Gastrocnemius medialis (tissue), 4 donors: ENCODE measurements at regions not wholly inside any gene's neighbourhood (a gene's known extent, or its start where the extent isn't known, plus 50 kb on each side); places are given as distances from the start of the nearest gene placed in this dataset.

Experiments used
- POLR2A ChIP-seq, 2 donors: fragments of 450-650 bp; IDR thresholded peaks; one replicate each; pipeline ENCODE4 v1.6.1; 2017; ENCODE audit warnings: antibody characterized with exemption in 2 of 2, mild to moderate bottlenecking in 2 of 2, moderate library complexity in 2 of 2
- TF ChIP-seq, protein P1 (sequence below), 5 experiments: fragments of 450-650 bp in 3 of 5; fragments of 200-600 bp in 2 of 5; sonication (generic) in 2 of 5; IDR thresholded peaks in 4 of 5; conservative IDR thresholded peaks in 1 of 5; 1 replicate in 4 of 5; 2 replicates in 1 of 5; pipeline ENCODE4 v1.5.1; 2016 to 2019; ENCODE audit warnings: antibody characterized with exemption in 5 of 5, mild to moderate bottlenecking in 3 of 5, moderate library complexity in 3 of 5

- TF ChIP-seq, protein P1, sequence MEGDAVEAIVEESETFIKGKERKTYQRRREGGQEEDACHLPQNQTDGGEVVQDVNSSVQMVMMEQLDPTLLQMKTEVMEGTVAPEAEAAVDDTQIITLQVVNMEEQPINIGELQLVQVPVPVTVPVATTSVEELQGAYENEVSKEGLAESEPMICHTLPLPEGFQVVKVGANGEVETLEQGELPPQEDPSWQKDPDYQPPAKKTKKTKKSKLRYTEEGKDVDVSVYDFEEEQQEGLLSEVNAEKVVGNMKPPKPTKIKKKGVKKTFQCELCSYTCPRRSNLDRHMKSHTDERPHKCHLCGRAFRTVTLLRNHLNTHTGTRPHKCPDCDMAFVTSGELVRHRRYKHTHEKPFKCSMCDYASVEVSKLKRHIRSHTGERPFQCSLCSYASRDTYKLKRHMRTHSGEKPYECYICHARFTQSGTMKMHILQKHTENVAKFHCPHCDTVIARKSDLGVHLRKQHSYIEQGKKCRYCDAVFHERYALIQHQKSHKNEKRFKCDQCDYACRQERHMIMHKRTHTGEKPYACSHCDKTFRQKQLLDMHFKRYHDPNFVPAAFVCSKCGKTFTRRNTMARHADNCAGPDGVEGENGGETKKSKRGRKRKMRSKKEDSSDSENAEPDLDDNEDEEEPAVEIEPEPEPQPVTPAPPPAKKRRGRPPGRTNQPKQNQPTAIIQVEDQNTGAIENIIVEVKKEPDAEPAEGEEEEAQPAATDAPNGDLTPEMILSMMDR (IDR thresholded peaks at IDR 0.05 in 4 of 5, conservative IDR thresholded peaks at IDR 0.05 in 1 of 5) = no peak
- TF ChIP-seq POLR2A (IDR thresholded peaks at IDR 0.05) = no peak
Measured at GRCh38 chr14:38959021-38959420, 144.0 kb downstream of the SEC23A start.
